Posterior cingulate gyrus (tissue), 11 donors: ENCODE measurements at regions not wholly inside any gene's neighbourhood (a gene's known extent, or its start where the extent isn't known, plus 50 kb on each side); places are given as distances from the start of the nearest gene placed in this dataset.
"Not testable (repeated sequence)": the region's sequence is repeated elsewhere in the genome, so short reads cannot be mapped to it uniquely, and the experiment has no call there.

ENCODE experiments used
- DNase-seq, 10 donors: peaks; one replicate each; pipeline versions ENCODE4 v3.0.0 to v3.0.0-alpha.2; 2020 to 2021; ENCODE audit warnings: mixed read lengths in 3 of 10
- intact Hi-C: fragments of 100-400 bp; cut with DNase I; formaldehyde crosslinking; loops from one replicate; pipeline ENCODE4 v1.15.1; 2023

GRCh38 chr4:174016251-174016650 lies 267.2 kb downstream of the FBXO8 start:
- intact Hi-C loops, result no loop called here
- DNase-seq, result peak in 1 of 10 donors; percentile 27

- intact Hi-C loops, result no loop called here
- DNase-seq, result no peak
Observed at GRCh38 chr4:174012886-174013259, 270.6 kb downstream of the FBXO8 start.

GRCh38 chr4:174012135-174012885 lies 271.2 kb downstream of the FBXO8 start:
- intact Hi-C loops, result no loop called here
- DNase-seq, result no peak

- DNase-seq, result no peak
- intact Hi-C loops, result no loop called here
Observed at GRCh38 chr4:174010547-174010946, 272.9 kb downstream of the FBXO8 start.

GRCh38 chr4:174009686-174010451 lies 273.6 kb downstream of the FBXO8 start:
- no peak for DNase-seq
- intact Hi-C loops, result no loop called here

- no peak for DNase-seq
- intact Hi-C loops, result no loop called here
Observed at GRCh38 chr4:174005422-174005821, 278.0 kb downstream of the FBXO8 start.

- no peak for DNase-seq
- intact Hi-C loops, result no loop called here
Observed at GRCh38 chr4:173998471-173999144, 284.9 kb downstream of the FBXO8 start.

- DNase-seq, intact Hi-C loops: not testable (repeated sequence)
Observed at GRCh38 chr4:173995779-173996178, 287.7 kb downstream of the FBXO8 start.

- no peak for DNase-seq
- intact Hi-C loops, result no loop called here
Observed at GRCh38 chr4:173991814-173992213, 291.7 kb downstream of the FBXO8 start.

- DNase-seq, result no peak
- intact Hi-C loops, result no loop called here
Observed at GRCh38 chr4:173991316-173991715, 292.2 kb downstream of the FBXO8 start.

- intact Hi-C loops, result no loop called here
- no peak for DNase-seq
Observed at GRCh38 chr4:173990869-173991210, 292.6 kb downstream of the FBXO8 start.

GRCh38 chr4:173990126-173990868 lies 293.2 kb downstream of the FBXO8 start:
- intact Hi-C loops, result no loop called here
- no peak for DNase-seq

GRCh38 chr4:173963523-173963922 lies 319.9 kb downstream of the FBXO8 start:
- intact Hi-C loops, result not testable (repeated sequence)

GRCh38 chr4:173960398-173960797 lies 323.1 kb downstream of the FBXO8 start:
- DNase-seq, result peak in 2 of 10 donors; percentile 32 to 65
- intact Hi-C loops, result no loop called here

More at GRCh38 chr4:173963523-173963922, 319.9 kb downstream of the FBXO8 start:
- not testable (repeated sequence) for DNase-seq

- intact Hi-C loops, result no loop called here
- DNase-seq, result no peak
Observed at GRCh38 chr4:173958445-173958844, 325.0 kb downstream of the FBXO8 start.

GRCh38 chr4:173943547-173943946 lies 339.9 kb downstream of the FBXO8 start:
- DNase-seq, result no peak
- intact Hi-C loops, result no loop called here

- intact Hi-C loops, result no loop called here
- no peak for DNase-seq
Observed at GRCh38 chr4:173940146-173940545, 343.3 kb downstream of the FBXO8 start.

- no peak for DNase-seq
- intact Hi-C loops, result no loop called here
Observed at GRCh38 chr4:173937631-173938270, 345.7 kb downstream of the FBXO8 start.

GRCh38 chr4:173936861-173937260 lies 346.6 kb downstream of the FBXO8 start:
- intact Hi-C loops, result no loop called here
- DNase-seq, result no peak
